Activated T-cell treated with anti-CD3 and anti-CD28 coated beads for 1 hour (primary cell): ENCODE measurements at regions not wholly inside any gene's neighbourhood (a gene's known extent, or its start where the extent isn't known, plus 50 kb on each side); places are given as distances from the start of the nearest gene placed in this dataset.

Source experiments
- DNase-seq: peaks from one replicate; pipeline ENCODE4 v3.0.0-alpha.2; 2020; ENCODE audit warnings: low read depth

DNA sequence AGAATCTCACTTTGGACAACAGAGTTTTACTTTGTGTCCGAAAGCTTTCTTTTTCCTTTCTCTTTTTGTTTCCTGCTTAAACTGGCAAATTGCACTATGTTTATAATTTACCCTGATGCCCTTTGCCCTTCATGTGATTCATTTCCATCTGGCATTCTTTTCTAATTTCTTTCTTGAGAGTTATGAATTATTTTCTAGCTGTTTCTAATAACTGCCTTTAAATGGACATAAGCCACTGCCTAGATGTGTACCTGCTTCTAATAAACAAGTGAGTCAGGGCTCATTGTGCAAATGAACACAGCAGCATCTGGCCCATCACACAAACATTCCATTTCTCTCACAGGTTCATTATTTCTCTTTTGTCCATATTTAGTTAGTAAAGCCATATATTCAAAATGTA is 242.3 kb upstream of the GPRIN3 start:
- no peak for DNase-seq

- DNase-seq, result no peak
Measured at GRCh38 chr4:89545315-89545714, 237.7 kb upstream of the GPRIN3 start.

- no peak for DNase-seq
Measured at GRCh38 chr4:89541998-89542397, 234.4 kb upstream of the GPRIN3 start.

- DNase-seq, result no peak
Measured at GRCh38 chr4:89539797-89540711, 232.5 kb upstream of the GPRIN3 start.

DNA sequence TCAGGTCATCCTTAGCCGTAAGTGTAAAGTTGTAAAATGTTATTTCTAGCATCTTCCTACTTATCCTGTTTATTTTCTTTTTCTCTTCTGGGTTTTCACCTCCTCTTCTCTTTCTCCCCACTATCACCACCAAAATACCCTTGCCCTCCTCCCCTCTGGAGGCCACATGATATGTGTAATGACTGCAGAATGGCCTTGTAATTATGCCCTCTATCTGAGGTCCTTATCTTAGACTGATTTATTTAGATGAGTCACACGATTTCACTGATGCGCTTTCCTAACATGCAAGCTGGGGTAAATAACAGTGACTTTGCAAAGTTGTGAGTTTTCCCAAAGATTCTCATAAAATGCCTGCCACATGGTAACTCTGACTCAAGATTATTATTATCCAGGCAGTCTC is 231.8 kb upstream of the GPRIN3 start:
- no peak for DNase-seq

- DNase-seq, result no peak
Measured at GRCh38 chr4:89538886-89539285, 231.3 kb upstream of the GPRIN3 start.

DNA sequence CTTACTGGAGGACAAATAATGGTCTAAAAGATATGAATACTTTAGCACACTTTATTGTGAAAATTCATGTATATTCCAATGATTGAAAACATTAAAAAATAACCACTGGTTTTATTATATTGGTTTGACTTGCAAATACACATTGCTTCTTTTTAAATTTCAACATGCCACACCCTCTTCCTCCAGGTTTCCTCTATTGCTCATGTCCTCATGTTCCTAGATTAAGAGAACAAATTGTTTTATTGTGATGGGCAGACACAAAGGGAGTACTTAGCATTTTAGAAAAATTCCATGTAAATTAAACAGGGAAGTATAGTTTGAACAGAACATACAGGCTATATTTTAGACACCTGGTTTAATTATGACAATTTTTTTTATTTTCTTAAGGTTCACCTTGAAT is 230.6 kb upstream of the GPRIN3 start:
- DNase-seq, result no peak

- no peak for DNase-seq
Measured at GRCh38 chr4:89537281-89537680, 229.7 kb upstream of the GPRIN3 start.

GRCh38 chr4:89535251-89535650 is 227.7 kb upstream of the GPRIN3 start:
- DNase-seq, result no peak

DNA sequence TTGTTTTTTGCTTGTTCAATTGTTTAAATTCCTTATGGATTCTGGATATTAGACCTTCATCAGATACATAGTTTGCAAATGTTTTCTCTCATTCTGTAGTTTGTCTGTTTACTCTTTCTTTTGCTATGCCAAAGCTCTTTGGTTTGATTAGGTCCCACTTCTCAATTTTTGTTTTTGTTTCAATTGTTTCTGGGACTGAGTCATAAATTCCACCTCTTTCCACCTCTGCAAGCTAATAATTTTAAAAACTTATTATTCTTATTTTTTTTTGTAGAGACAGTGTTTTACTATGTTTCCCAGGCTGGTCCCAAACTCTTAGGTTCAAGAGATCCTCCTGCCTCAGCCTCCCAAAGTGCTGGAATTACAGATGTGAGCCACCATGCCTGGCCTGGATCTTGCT is 226.8 kb upstream of the GPRIN3 start:
- no peak for DNase-seq

DNA sequence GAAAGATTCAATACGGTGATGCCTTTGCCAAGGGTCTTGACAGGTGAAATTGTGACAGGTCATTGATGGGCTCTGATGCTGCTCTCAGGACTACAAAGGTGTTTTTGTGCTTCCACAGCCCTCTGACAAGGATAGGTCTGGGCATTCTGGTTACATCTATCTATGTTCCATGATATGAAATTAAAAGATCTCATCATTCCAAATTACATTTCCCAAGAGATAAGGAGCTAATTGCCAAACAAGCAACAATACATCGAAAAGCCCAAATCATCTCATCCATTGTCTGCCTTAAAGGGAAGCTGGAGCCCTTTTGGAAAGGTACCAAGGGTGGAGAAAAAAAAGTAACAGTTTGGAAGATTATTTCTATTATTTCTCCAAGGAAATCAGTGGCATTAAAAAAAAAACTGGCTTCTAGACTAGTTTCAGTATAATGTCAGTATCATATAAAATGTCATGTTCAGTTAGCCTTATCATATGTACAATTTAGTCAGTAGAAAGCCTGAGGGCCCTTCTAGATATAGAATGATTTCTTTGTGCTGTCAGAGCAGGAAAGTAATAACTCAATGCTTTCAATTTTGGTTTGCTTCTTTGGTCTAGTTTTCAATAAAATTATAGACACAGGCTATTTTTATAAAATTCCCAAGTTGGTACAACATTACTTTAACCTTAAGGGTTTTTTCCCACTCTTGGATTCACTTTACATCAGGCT is 224.5 kb upstream of the GPRIN3 start:
- DNase-seq, result no peak

DNA sequence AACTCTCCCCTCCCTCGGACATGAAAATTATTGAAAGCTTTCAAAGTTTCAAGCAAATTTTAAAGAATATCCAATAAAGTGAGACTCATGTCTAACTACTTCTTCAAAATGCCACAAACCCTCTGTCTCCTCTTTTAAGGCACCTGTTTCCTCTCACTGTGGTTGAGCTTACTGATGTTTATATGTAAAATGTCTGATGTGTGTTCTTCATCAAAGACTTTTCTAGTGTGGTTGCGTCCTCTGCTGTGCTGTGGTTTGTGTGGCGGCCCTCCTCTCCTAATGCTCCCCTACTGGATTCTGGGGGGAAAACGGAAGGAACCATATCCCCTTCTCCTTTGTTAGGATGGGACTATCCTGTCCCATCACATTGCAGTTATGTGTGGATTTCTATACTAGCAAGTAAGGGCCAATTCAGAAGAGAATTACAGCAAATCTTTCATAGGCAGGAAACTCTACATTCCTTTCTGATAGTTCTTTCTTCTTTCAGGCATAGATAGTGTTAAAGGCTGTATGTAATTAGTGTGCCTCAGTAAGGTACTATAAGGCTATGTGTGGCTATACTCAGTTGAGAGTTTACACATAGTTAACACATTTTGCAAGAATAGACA is 221.0 kb upstream of the GPRIN3 start:
- no peak for DNase-seq

- DNase-seq, result no peak
Measured at GRCh38 chr4:89521826-89522225, 214.2 kb upstream of the GPRIN3 start.

GRCh38 chr4:89519771-89520320 is 212.2 kb upstream of the GPRIN3 start:
- DNase-seq, result no peak

DNA sequence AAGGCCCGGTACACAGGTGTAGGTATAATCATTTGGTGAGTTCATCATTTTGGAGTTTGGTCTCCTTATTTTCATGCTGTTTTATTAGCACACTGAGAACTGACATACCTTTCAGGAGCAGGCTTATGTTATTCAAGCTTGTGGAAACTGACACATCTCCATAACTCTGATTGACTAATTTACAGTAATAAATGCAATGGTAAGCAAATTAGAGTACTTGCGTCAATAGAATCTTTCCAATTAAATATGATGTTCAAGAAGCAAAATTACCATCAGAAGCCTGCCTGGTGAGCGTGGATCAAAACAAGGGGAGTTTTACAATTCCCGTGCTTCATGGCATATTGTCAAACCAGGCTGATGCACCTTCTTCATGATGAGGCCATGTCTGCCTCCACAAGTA is 210.7 kb upstream of the GPRIN3 start:
- DNase-seq, result no peak

GRCh38 chr4:89514811-89515210 is 207.2 kb upstream of the GPRIN3 start:
- no peak for DNase-seq

DNA sequence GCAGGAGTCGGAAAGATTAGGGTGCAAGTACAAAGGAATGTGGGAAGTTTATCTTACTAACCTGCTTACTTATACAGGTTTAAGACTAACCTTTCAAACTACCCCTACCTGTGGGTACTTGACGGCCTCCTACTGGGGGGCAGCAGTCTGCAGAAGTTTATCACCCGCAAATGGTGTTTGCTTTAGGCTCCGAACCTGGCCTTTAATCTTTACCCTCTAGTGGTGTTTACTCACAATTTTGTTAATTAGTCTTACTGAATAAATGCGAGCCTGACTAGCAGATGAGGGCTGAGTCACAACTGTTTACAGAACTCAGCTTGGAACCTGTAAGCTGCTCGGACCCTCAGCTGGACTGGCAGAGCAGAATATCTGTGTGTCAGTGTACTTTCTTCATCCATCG is 204.2 kb upstream of the GPRIN3 start:
- no peak for DNase-seq

DNA sequence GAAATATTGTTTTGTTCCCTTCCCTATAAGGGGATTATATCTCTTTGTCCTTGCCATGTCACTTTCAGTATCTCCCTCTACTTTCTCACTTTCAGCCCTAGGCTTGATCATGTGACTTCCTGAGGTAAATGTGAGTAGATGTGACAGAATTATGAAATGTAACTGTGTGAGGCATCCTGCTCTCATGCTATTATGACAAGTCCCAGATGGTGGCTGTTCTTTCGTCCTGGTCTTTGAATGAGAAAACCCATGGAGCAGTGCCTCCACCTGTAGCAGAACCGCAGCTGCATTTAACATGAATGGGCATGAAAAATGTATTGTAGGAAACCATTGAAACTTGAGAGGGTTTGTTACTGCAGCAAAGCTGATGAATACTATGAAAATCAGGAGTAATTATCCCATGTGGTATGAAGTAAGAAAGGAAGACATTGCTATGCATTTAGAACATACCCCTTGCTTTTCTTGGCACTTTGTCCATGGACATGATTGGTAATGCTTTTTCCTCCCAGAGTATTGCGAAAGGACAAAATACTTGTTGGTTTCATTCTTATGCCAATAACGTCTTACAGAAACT is 202.2 kb upstream of the GPRIN3 start:
- no peak for DNase-seq

- no peak for DNase-seq
Measured at GRCh38 chr4:89506866-89507491, 199.4 kb upstream of the GPRIN3 start.

GRCh38 chr4:89502581-89502980 is 195.0 kb upstream of the GPRIN3 start:
- DNase-seq, result no peak

DNA sequence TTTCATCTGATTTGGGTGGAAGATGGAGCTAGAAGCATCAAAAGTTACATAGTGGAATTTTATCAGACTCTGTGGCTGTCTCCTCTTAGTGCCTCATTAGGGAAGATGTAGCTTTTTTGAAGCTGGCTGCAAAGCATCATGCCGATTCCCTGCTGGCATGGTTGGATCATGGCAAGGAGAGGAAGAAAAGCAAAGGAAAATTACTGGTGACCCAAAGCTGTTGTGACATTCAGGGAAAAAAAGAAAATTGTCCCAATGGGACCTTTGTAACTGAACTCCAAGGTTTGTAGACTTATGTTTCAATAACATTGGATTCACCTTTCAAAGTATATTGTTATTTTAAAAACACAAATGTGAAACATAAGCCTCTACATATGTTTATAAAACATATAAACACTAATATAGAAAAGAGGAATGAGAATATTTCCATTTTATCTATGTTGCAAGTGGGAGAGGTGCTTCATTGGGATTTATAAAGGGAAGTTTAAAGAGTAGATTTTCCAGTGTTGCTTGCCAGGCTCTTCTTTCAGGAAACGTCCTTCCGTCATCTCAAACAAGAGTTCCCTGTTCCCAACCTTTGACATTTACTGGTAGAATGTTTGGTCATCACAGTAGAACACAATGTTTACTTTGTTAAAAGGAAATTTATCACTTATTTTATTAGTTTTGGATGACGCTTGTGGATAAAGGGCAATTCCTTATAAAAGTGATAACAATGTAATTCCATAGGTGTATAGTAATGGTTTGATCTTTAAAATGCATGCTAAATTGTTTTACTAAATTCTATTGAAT is 190.1 kb upstream of the GPRIN3 start:
- no peak for DNase-seq
